ENCODE measurements at regions not wholly inside any gene's neighbourhood (a gene's known extent, or its start where the extent isn't known, plus 50 kb on each side); places are given as distances from the start of the nearest gene placed in this dataset.

GRCh38 chr10:31136930-31137885, 105.5 kb upstream of the ZNF438 start:
- in situ Hi-C loops (cut with HindIII; ENCODE audit: low pct_unique_long_range_greater_than_20kb, low sequenced_read_pairs): no loop called here

DNA sequence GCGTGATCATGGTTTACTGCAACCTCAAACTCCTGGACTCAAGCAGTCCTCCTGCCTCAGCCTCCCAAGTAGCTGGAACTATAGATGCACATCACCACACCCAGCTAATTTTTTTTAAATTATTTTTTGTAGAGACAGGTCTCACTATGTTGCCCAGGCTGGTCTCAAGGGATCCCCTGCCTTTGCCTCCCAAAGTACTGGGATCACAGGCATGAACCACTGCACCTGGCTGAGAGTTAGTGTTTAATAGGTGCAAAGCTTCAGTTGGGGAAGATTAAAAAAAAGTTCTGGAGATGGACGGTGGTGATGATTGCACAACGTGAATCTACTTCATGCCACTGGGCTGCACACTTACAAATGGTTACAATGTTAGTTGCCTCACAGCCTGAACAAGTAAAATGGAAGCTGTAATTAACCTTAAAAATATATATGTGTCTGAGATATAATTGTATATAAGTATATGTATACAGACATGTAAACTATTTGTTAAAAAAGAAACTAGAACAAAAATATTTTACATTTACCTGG, 106.4 kb upstream of the ZNF438 start:
- no peak for DNase-seq (ENCODE audit: low read depth, low spot score)
- in situ Hi-C loops (cut with HindIII; ENCODE audit: low pct_unique_long_range_greater_than_20kb, low sequenced_read_pairs): no loop called here

More at GRCh38 chr10:31136930-31137885, 105.5 kb upstream of the ZNF438 start:
- no peak for DNase-seq (ENCODE audit: low read depth, low spot score)

DNA sequence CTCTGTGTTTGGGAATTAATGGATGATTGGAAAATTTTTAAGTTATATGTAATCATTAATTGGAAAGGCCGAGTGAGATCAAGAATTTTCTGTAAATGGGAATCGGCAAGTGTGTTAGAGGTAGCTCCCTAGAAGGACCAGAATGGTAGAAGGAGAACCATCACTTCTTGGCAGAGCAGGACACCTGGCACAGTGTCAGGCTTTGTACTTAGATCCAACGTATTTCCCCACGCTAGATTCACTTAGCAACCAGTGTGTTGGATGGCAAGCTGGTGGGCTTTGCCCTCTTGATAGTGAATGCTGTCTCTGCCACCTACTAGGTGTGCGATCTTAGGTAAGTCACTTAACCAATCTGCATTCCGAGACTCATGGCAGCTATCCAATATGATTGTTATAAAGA, 107.8 kb upstream of the ZNF438 start:
- in situ Hi-C loops (cut with HindIII; ENCODE audit: low pct_unique_long_range_greater_than_20kb, low sequenced_read_pairs): no loop called here
- DNase-seq (ENCODE audit: low read depth, low spot score): no peak

DNA sequence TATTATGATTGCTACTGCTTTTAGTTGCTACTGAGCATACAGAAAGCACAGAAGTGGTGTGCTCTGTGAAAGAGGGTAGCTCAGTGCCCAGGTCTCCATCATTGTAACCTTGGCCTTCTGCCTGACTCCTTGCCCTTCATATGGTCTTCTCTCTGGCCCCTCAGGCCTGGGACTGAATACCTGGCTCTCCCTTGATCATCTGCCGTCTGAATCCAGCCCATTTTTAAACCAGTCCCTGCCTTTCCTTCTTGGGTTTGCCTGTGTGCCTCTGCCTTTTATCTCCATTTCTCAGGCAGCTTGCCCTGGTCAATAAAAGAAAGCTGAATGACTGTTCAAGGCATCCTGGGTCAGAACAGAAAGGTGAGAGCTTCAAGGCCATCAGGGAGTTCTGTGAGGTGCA, 109.1 kb upstream of the ZNF438 start:
- in situ Hi-C loops (cut with HindIII; ENCODE audit: low pct_unique_long_range_greater_than_20kb, low sequenced_read_pairs): no loop called here
- DNase-seq (ENCODE audit: low read depth, low spot score): no peak

DNA sequence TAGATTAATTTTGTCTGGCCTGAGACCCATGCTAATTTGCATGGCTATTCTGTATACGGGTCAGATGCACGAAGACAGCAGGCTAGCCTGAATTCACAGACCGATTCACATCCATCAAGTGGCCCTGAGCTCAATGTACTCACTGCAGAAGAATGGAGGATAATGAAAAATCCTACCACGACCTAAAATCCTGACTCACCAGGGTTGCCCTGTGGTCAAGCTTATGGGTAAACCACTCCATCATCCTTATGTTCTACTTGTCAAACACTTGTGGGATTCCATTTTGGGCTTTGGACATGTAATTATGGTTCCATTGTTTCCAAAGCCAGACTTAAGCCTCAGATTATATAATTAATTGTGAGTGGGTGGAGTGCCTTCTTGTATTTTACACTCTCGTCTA, 110.4 kb upstream of the ZNF438 start:
- in situ Hi-C loops (cut with HindIII; ENCODE audit: low pct_unique_long_range_greater_than_20kb, low sequenced_read_pairs): no loop called here

DNA sequence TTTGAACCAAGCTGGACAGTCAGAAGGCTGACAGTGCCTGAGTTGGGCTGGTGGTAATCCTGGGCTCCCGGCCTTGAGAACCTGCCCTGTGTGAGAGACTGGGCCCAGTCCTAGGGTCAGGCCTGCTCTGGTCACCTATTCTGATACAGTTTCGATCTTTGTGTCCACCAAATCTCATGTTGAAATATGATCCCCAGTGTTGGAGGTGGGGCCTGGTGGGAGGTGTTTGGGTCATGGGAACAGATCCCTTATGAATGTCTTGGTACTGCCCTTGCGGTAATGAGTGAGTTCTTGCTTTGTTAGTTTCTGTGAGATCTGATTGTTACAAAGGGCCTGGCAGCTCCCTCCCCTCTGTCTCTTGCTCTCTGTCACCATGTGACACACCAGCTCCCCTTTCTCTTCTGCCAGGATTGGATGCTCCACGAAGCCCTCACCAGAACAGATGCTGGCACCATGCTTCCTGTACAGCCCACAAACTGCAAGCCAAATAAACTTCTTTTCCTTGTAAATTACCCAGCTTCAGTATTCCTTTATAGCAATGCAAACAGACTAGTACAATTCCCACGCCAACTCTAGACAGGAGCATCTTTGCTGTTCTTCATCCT, 111.8 kb upstream of the ZNF438 start:
- in situ Hi-C loops (cut with HindIII; ENCODE audit: low pct_unique_long_range_greater_than_20kb, low sequenced_read_pairs): no loop called here
- DNase-seq (ENCODE audit: low read depth, low spot score): peak; percentile 7

More for the DNA sequence above, 110.4 kb upstream of the ZNF438 start:
- DNase-seq (ENCODE audit: low read depth, low spot score): no peak

DNA sequence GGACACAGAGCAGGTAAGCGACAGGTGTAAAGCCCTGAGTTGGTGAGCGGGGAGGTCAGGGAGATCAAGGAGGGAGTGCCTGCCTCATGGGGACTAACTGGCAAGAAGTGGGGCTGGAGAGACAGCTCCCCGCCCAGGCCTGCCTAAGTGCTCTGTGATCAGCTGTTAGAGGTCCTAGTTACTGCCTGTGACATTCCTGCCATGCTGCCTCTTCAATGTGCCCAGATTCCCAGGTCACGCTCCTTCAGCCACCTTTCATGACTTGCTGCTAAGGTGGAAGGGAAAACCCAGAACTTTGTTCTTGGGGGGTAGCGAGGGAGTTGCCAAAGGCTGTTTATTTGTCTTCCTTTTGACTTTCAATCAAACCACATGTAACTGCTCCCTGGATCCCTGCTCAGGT, 114.3 kb upstream of the ZNF438 start:
- DNase-seq (ENCODE audit: low read depth, low spot score): no peak
- in situ Hi-C loops (cut with HindIII; ENCODE audit: low pct_unique_long_range_greater_than_20kb, low sequenced_read_pairs): no loop called here

DNA sequence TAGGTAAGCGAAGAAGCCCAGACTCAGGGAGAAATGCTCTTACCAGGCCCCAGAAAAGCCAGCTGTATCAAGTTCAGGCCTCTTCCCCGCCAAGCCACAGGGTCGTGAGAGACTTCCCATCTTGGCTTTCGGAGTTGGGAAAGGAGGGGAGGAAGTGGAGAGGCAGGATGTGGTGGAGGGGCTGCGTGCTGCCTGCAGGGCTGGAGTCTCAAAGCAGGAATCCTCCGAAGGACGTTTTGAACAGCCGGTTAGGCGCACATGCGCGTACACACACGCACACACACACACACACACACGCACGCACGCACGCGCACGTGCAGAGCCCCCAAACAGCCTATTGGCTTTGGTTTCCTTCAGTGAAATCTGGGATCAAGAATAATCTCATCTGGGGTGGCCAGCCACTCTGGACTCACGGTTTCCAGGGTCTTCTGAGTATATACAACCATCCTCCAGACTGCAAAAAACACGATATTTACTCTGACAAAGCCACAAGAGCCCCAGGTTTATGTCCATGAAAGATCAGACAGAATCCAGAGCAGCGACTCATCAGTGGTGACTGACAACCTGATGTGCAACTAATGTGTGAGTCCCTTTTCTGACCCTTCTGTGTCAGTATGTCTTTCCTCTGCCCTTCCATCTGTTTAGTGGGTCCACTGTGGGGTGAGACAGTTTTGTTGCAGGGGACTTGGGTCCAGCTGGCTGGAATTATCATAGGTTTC, 115.0 kb upstream of the ZNF438 start:
- in situ Hi-C loops (cut with HindIII; ENCODE audit: low pct_unique_long_range_greater_than_20kb, low sequenced_read_pairs): no loop called here
- no peak for DNase-seq (ENCODE audit: low read depth, low spot score)

DNA sequence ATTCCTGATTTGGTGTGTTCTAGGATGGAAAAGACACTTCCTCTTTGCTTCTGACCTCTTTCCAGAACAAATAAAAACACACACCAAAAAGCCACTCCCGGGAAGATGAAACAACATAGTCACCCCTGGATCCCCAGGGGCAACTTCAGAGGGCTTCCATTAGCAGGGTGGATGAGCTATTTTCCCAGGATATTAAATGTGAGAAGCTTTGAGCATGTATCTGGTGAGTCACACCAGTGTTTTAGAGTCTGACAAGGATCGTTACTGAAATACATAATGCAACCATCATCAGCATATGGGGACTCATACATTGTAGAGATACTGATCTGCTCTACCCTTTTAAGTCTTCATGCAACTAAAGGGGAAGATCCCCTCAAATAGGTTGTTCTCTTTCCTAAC, 115.5 kb upstream of the ZNF438 start:
- in situ Hi-C loops (cut with HindIII; ENCODE audit: low pct_unique_long_range_greater_than_20kb, low sequenced_read_pairs): no loop called here
- DNase-seq (ENCODE audit: low read depth, low spot score): no peak

DNA sequence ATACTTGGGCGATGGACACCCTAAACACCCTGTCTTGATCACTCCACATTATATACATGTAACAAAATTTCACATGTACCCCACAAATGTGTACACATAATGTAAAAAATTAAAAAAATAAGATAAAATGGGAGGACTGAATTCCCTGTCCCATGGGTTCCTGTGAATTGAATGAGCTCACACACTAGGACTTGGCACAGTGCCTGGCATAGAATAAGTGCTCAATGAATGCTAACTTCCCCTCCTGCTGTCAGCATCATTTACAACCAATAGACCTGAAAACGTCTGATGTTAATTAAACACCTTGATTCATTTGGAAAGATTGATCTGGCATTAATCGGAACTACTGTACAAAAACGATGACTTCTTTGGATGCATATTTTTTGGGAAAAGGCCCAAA, 117.3 kb upstream of the ZNF438 start:
- no peak for DNase-seq (ENCODE audit: low read depth, low spot score)
- in situ Hi-C loops (cut with HindIII; ENCODE audit: low pct_unique_long_range_greater_than_20kb, low sequenced_read_pairs): no loop called here

DNA sequence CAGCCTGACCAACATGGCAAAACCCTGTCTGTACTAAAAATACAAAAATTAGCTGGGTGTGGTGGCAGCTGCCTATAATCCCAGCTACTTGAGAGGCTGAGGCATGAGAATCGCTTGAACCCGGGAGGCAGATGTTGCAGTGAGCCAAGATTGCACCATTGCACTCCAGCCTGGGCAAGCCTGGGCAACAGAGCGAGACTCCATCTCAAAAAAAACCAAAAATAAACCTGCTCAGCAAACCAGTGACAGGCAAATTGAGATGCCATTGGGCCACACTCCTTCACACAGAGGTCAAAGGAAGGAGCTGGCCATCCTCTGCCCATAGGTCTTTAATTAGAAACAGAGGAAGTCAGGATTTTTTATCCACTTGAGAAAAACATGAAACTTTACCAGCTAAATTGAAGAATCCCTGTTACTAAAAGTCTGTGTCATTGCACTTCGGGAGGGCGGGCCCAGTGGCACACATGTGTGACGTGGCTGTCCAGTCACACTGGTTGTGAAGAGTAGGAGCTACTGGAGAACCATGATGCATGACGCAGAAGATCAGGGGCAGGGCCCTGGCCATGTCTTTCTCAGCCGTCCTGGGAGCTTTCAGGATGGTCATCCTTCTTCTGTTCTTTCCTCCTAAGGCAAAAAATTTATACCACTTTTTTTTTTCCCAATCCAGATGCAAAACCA, 118.3 kb upstream of the ZNF438 start:
- no peak for DNase-seq (ENCODE audit: low read depth, low spot score)
- in situ Hi-C loops (cut with HindIII; ENCODE audit: low pct_unique_long_range_greater_than_20kb, low sequenced_read_pairs): no loop called here

- no peak for DNase-seq (ENCODE audit: low read depth, low spot score)
- in situ Hi-C loops (cut with HindIII; ENCODE audit: low pct_unique_long_range_greater_than_20kb, low sequenced_read_pairs): no loop called here
Measured at GRCh38 chr10:31151301-31151700, 119.6 kb upstream of the ZNF438 start.

DNA sequence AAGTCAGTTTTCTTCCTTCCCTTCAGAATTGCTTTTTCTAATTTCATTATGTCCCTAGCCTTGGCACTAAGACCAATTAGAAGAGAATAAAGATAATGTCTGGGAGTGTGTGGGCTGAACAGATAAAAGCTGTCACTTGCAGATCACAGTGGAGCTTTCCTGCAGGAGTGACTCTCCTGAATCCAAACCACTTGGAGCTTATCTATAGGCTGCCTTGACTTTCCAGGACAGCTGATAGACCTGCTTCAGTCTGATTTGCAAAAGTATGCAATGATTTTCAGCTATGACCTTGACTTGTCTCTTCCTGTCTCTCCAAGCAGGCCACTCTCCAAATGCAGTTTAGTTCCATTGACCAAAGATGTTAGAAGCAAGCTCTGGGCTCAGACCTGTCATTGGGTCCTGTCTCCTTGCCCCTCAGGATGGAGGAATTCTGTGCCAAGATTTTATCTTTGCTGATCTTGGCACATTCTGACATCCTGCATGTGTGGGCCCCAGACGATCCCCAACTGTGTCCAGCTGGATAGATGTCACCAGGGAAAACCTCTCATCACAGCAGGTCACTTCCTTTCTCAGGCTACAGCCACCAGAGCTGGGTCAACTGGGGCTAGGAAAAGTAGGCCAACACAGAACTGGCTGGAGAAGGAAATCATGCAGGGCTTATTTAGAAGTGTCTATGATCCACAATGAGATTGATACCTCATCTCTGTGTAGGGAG, 120.9 kb upstream of the ZNF438 start:
- in situ Hi-C loops (cut with HindIII; ENCODE audit: low pct_unique_long_range_greater_than_20kb, low sequenced_read_pairs): no loop called here
- no peak for DNase-seq (ENCODE audit: low read depth, low spot score)

DNA sequence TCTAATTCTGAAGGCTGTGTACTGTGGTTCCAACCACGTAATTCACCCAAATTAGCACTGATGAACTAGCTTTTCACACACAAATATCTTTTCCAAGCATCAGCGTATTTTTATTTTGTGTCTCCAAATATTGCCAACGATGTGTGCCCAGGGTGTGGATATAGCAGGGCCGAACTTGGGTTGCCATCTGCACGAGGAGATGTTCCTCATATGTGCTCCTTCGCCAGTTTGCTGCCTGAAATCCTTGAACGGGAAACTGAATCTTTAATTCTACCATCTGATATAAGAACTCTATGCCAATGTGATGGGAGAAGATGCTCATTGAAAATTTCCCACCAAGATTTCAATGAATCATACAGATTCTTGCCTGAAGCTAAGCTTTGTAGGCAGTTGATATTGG, 121.5 kb upstream of the ZNF438 start:
- in situ Hi-C loops (cut with HindIII; ENCODE audit: low pct_unique_long_range_greater_than_20kb, low sequenced_read_pairs): no loop called here
- no peak for DNase-seq (ENCODE audit: low read depth, low spot score)

DNA sequence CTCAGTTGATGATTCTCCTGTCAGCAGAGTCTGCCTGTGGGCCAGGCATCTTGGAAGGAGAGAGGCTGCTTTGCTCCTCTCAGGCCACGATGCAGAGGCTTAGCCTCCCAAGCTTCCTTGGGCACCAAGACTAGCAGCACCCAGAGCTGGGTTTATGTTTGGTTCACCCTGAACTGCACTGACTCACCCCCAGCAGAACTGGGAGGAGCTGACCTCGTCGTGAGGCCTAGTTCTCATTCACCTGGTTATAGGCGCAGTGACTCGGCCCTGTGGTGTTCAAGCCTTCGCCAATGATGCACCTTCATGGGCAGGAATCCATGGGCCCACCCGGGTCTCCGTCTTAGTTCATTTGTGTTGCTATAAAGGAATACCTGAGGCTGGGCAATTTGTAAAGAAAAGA, 122.0 kb upstream of the ZNF438 start:
- in situ Hi-C loops (cut with HindIII; ENCODE audit: low pct_unique_long_range_greater_than_20kb, low sequenced_read_pairs): no loop called here
- no peak for DNase-seq (ENCODE audit: low read depth, low spot score)

- no peak for DNase-seq (ENCODE audit: low read depth, low spot score)
- in situ Hi-C loops (cut with HindIII; ENCODE audit: low pct_unique_long_range_greater_than_20kb, low sequenced_read_pairs): no loop called here
Measured at GRCh38 chr10:31154996-31155395, 123.3 kb upstream of the ZNF438 start.
